ENCODE measurements at regions not wholly inside any gene's neighbourhood (a gene's known extent, or its start where the extent isn't known, plus 50 kb on each side); places are given as distances from the start of the nearest gene placed in this dataset.

DNA sequence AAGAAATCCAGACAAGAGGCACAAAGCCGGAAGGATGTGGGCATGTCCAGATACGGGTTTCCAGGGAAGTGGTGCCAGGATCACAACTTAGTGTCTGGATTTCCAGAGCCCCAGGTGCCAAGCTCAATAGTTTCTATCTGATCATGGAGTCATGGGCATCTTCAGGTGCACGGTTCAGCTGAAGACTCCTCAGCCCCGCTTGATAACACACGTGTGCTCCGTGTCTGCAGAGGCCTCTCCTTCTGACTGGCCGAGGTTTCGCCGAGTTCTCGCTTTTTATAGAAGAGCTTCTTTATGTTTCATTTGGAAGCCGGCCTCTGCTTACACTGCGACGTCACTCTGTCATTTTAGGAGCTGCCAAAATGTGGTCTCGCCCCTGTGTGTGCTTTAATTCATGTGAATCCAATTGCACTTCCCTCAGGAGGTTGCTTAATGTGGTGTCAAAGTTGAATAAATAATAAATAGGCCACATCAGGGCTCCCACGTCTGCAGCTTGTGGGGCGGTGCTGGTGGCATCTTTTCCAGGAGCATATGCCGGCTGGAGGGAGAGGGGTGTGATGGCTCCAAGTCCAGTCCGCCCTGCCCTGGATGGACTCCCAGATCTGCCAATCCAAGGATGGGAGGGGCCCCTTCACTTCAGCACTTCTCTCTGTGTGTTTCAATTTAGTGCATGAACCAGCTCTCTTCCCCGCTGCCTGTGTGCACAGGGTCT is 1410.8 kb downstream of the TBC1D22A start:
- no peak for DNase-seq

GRCh38 chr22:48171271-48171691 is 1408.8 kb downstream of the TBC1D22A start:
- DNase-seq, result no peak

DNA sequence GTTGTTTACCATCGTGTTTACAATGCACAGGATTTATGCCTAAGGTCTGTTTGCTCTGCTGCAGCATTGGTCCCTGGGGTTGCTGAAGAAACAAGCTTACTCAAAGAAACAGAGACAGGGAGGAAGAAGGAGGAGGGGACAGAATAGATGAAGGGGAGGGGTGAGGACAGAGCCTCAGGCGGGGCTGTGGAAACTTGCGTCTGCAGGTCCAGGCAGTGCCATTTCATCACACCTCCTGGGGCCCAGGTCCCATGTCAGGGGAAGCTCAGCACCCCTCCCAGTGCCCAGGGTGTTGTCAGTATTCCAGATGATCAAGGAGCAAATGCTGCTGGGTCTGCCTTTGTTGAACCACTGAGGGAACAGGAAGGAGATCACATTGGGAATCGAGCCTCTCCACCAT is 1406.8 kb downstream of the TBC1D22A start:
- no peak for DNase-seq

DNA sequence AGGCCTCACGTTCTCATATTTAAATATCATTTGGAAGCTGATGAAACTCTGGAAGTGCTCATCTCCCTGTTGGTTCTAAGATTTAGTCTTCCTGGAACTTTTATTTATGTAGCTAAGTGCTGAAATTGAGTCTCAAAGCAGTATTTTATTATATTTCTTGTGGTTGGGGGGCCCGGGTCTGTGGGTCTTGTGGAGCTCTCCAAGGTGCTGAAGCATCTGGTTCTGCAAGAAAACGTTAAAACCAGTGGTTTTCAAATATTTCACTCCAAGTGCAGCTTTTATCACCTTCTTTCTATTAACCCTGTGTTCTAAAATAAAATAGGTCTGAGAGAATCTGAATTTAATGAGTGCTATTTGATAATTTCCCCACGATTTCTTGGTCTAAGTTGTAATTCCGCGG is 1404.8 kb downstream of the TBC1D22A start:
- no peak for DNase-seq

GRCh38 chr22:48161298-48161697 is 1398.8 kb downstream of the TBC1D22A start:
- DNase-seq, result no peak

GRCh38 chr22:48157676-48158075 is 1395.2 kb downstream of the TBC1D22A start:
- no peak for DNase-seq

- DNase-seq, result no peak
Observed at GRCh38 chr22:48156603-48157355, 1394.3 kb downstream of the TBC1D22A start.

DNA sequence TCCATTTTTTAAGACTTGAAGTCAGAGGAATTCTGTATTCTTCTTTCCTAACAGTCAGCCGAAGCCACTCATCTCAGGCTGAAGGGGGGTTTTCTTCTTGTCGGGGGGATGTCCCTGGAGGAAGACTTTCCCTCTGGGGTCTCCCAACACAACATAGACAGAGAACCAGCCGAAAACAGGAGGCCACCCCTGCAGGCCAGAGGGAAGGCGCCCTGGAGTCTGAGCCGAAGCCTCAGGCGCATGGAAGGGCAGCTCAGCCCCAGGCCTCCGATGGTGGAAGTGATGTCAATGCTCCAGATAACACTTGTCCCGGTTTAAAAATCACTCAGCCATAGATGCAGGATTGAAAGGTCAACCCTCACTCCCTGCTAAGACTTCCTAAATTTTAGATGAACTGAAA is 1393.0 kb downstream of the TBC1D22A start:
- no peak for DNase-seq

DNA sequence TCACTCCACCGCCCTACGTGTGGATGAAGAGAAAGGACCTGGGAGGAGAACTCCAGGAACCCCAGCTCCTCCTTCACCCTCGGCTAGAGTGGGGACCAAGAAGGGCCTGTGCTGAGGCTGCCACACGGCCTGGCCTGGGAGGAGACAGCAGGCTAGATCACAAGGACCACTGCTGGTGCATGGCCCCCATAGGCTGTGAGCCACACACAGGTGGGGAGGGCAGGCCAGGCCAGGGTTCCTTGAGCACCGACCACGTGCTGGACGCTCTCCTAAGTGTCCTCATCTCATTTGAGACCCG is 1392.4 kb downstream of the TBC1D22A start:
- no peak for DNase-seq

- DNase-seq, result no peak
Observed at GRCh38 chr22:48154169-48154942, 1391.9 kb downstream of the TBC1D22A start.

GRCh38 chr22:48153726-48154125 is 1391.3 kb downstream of the TBC1D22A start:
- DNase-seq, result no peak

- DNase-seq, result no peak
Observed at GRCh38 chr22:48152916-48153315, 1390.5 kb downstream of the TBC1D22A start.

GRCh38 chr22:48152164-48152775 is 1389.8 kb downstream of the TBC1D22A start:
- DNase-seq, result no peak

- DNase-seq, result no peak
Observed at GRCh38 chr22:48151641-48152040, 1389.2 kb downstream of the TBC1D22A start.

DNA sequence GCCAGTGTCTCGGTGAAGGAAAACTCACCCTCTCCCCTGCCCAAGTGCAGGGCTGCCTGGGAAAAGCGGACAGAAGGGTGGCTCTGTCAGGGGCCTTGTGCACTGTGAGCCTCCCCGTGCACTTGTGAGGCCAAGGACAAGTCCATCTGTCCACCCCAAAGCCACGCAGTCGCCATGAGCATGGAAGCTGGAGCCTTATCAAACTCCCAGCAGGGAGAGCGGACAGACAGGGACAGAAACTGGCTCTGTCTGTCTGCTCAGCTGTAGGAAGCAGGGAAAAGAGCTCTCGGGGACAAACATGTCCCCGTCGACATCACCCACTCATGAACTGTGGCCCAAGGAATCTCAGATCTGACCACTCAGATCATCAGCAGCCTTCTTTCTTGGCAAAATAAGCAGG is 1385.4 kb downstream of the TBC1D22A start:
- no peak for DNase-seq

DNA sequence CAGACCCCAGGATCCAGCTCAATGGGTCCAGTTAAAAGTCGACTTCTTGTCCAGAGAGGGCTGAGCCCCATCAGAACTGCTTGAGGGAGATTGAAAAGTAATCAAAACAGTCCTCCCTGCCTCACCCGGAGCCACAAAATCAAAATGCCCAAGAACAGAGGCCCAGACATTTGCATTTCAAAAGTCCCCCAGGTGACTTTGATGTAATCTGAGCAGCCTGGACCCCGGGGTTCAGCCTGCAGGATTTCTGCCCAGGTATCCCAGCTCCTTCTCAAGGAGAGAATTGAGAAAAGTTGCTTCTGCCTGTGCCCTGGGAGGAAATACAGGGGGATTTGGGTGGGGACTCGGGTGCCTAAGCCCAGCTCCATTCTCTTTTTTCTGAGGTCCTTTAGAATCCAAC is 1385.0 kb downstream of the TBC1D22A start:
- DNase-seq, result no peak

DNA sequence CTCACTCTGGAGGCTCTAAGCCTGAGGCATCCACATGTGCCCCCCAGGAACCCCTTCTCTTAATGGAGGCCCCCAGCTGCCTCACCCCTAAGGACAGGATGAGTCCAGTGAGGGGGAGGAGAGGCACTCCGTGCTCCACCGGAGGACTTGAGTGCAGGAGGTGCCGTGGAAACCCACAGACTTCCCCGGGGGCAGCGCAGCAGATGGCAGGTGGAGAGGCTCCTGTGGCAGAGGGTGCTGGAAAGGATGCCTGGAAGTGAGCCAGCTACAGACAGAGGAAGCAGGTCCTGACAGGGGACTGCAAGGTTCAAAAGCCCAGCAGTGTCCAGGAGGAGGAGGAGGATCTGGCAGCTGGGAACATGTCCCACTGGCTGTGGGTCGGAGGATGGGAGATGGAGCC is 1384.0 kb downstream of the TBC1D22A start:
- no peak for DNase-seq

GRCh38 chr22:48145738-48146137 is 1383.3 kb downstream of the TBC1D22A start:
- no peak for DNase-seq

DNA sequence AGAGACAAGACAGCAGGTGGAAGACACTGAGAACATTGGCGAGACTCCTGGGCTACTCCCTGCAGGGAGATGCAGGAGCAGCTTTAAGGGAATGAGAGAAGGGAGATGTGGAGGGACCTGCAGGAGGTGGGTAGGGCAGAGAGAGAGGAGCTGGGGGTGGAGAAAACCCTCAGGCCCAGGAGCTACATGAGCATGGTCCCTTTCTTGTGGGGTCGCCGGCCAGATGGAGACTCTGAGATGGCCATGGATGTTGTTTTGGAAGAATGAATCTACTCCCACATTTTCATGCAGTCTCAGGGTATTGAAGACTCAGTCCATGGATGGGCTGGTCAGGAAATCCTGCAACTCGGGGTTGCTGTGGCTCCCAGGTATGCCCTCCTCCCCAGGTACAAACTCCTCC is 1381.9 kb downstream of the TBC1D22A start:
- no peak for DNase-seq

DNA sequence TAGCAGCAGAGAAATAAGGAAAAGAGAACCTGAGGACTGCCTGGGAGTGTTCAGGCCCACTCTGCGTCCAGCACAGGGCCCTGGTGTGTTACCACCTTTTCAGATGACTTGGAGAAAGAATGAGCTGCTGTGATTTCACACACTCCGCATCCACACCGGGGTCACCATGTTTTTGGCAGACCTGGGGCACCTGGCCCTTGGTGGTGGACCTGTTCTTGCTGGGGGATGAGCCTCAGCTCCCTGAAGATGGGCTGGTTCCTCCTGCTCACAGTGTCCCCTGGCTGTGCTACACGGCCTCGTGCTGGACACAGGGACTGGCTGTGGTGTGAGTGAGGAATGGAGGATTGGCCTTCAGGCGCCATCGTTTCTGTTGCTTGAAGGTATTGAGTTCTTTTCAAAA is 1381.4 kb downstream of the TBC1D22A start:
- DNase-seq, result no peak

DNA sequence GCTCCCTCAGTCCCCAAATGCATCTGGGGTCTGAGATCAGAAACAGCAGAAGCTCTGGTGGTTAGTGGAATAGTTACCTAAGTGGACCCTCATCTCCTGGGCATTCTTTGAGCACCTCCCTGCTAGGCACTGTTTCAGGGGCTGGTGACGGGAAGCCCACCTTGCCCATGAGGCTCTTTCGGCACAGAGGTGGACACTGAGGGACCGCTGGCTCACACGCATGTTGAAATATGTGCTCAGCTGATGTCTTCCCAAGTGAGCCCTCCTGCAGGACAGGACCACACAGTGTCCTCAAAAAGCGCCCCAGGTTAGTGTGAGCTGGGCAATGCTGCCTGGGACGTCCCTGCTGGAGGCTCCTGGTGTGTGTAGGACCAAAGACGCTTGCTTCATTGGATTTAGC is 1379.9 kb downstream of the TBC1D22A start:
- DNase-seq, result no peak

- DNase-seq, result no peak
Observed at GRCh38 chr22:48141301-48141700, 1378.9 kb downstream of the TBC1D22A start.

DNA sequence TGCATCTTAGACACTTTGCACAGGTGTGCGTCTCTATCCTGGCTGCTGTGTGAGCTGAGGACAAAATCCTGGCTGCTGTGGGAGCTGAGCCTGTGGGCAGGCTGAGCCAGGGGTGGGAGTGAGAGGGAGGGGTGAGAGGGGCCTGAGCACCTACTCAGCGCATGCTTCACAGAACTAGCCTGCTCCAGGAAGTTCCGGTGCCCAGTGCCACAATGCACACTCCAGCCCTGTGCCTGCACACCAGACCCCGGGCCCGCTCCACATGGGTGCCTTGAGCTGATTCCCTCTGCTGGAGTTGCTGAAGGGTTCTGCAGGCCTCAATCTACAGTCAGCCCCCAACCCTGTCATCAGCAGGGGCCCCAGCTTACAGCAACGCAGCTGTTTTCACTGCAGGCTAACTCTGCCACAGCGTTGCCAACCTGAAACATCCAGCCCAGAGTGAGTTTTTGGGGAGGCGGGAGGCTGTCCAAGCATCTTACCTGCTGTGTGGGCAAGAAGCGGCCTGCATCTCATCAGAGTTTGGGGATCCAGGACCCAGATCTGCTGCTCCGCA is 1377.9 kb downstream of the TBC1D22A start:
- DNase-seq, result no peak
